GM21423 (cell line): ENCODE measurements at regions not wholly inside any gene's neighbourhood (a gene's known extent, or its start where the extent isn't known, plus 50 kb on each side); places are given as distances from the start of the nearest gene placed in this dataset.
"Not testable (repeated sequence)": the region's sequence is repeated elsewhere in the genome, so short reads cannot be mapped to it uniquely, and the experiment has no call there.

Experiments
- ATAC-seq: cut with Tn5 transposase; IDR thresholded peaks from one replicate; pipeline ENCODE4 v1.9.1; 2021; ENCODE audit warnings: mild to moderate bottlenecking, moderate library complexity; ENCODE audit not compliant: unreplicated experiment

DNA sequence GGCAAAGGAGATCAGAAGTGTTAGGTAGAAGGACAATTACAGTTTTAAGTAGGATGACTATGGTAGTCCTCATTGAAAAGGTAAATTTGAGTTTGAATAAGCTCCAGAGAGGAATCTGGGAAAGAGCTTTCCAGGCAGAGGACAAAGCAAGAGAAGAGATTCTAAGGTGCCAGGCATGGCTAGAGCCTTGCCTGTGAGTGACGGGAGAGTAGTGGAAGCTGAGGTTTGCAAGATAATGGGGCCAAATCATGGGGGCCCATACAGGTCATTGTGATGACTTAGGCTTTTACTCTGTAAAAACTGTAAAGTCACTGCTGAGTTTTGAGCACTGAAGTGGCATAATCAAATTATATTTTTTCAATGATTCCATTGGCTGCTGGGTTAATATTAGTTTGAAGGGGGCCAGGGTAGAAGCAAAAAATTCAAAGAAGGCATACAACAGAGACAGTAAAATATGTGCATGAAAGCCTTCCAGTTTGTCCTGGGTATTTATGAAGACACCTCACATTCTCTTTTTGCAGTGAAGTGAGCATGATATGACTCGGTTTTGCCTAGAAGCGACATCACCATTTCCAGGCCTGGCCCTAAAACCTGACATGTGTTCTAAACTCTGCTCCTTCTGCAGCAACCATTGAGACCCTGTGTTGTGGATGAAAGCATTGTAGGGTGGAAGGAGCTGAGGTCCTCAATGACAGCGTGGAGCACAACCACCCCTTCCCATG is 279.8 kb upstream of the TNC start:
- ATAC-seq, result no peak

- no peak for ATAC-seq
Observed at GRCh38 chr9:115398313-115398650, 280.3 kb upstream of the TNC start.

DNA sequence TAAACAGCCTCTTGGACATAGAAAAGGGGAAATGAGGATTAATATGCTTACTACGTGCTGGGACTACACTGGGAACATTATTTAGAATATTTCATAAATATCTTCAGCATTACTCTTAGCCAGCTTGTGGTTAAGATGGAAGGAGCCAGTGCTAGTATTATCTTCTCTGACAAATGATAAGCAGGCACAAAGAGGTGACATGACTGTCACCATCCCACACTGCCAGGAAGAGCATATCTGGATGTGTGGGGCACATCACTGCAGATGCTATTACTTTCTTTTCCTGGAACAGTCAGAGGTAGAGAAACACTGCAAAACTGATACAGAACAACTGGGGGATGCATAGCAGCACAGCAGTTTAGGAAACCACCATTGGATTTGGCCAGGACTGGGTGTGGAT is 281.0 kb upstream of the TNC start:
- ATAC-seq, result no peak

DNA sequence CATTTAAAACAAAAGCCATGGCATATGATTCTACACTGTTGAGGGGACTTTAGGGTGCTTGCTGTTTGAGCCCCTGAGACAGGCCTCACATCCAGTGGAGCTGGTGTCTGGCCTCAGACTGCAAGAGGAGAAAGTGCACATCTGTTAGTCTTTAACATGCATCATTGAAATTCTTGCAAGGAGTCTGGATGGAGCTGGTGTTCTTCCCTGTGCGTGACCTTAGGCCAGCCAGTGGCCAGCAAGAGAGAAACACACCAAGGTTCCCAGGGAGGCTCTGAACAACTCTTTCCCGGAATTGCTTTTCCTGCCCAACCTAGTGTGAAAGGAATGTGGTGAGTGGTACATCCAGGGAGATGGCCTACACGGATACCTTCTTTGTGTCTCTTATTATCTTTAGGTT is 282.8 kb upstream of the TNC start:
- ATAC-seq, result no peak

- no peak for ATAC-seq
Observed at GRCh38 chr9:115401756-115402327, 283.9 kb upstream of the TNC start.

- no peak for ATAC-seq
Observed at GRCh38 chr9:115403753-115404152, 285.8 kb upstream of the TNC start.

- ATAC-seq, result no peak
Observed at GRCh38 chr9:115404311-115404710, 286.4 kb upstream of the TNC start.

DNA sequence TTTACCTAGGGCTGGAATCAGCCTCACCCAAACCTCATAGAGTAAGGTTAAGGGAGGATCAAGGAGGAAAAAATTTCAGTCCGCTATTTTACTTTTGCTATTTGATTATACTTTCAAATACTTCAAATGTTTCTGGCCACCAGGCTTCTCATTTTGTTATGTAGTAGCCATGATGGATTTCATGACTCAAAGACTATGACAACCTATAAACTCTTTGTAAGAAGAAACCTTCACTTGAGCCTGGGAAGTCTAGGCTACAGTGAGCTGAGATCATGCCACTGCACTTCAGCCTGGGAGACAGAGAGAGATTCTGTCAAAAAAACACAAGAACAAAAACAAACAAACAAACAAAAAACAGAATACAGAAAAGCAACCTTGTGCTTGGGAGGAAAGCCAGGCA is 293.6 kb upstream of the TNC start:
- ATAC-seq, result no peak

- ATAC-seq, result no peak
Observed at GRCh38 chr9:115411993-115412452, 294.1 kb upstream of the TNC start.

DNA sequence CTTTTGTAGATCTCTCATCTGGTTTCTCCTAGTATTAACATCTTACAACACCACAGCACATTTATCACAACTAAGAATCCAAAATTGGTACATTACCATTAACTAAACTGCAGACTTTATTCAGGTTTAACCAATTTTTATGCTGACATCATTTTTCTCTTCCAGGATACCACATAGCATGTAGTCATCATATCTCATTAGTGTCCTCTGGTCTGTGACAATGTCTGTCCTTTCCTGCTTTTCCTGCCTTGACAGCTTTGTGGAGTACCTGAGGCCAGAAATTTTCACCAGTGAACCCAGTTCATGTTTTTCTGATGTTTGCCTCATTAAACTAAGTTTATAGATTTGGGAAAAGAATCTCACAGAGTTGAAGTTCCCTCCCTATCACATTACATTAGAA is 294.7 kb upstream of the TNC start:
- no peak for ATAC-seq

GRCh38 chr9:115413304-115413703 is 295.3 kb upstream of the TNC start:
- no peak for ATAC-seq

DNA sequence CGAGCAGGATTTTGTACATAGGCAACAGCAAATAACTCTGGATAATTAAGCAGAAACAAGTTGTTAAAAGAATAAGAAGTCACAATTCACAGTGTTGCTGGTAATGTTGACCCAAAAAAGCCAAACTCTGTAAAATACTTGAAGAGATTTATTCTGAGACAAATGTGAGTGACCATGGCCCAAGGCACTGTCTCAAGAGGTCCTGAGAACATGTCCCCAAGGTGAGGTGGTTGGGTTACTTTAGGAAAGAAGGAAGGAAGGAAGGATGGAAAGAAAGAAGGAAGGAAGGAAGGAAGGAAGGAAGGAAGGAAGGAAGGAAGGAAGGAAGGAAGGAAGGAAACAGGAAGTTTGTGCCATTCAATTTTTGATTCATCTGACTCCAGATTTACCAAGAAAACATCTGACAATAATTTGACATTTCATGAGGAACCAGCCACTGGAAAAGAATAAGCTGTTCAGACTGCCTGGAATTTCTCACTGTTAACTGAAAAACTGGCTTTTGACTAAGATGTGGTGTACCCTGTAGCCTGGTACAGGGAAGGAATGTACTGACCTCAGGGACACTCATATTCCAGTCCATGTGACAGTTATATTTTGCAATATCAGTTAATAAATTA is 295.9 kb upstream of the TNC start:
- ATAC-seq, result no peak

- no peak for ATAC-seq
Observed at GRCh38 chr9:115414561-115414960, 296.6 kb upstream of the TNC start.

GRCh38 chr9:115415450-115415849 is 297.5 kb upstream of the TNC start:
- ATAC-seq, result no peak

GRCh38 chr9:115416299-115416698 is 298.3 kb upstream of the TNC start:
- ATAC-seq, result peak; percentile 64

GRCh38 chr9:115418181-115418580 is 300.2 kb upstream of the TNC start:
- ATAC-seq, result not testable (repeated sequence)

GRCh38 chr9:115422932-115423440 is 305.0 kb upstream of the TNC start:
- no peak for ATAC-seq

DNA sequence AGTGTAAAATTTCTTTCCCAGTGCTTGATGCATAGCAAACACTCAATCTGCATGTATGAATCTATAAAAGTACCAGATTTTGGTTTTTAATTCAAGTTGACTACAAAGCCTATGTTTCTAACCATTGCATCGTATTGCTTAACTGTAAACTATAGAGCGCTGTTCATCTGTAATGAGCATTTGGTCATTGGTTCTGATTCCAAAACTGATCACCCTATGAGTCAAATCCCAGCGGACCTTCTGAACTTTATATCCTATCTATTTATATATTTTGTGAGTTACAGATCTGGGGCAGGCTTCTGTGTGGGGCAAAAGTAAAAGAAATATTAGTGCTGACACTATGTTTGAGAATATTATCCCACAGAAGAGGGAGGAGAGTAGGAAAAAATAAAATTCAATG is 305.7 kb upstream of the TNC start:
- ATAC-seq, result no peak

- ATAC-seq, result no peak
Observed at GRCh38 chr9:115425601-115426000, 307.6 kb upstream of the TNC start.

DNA sequence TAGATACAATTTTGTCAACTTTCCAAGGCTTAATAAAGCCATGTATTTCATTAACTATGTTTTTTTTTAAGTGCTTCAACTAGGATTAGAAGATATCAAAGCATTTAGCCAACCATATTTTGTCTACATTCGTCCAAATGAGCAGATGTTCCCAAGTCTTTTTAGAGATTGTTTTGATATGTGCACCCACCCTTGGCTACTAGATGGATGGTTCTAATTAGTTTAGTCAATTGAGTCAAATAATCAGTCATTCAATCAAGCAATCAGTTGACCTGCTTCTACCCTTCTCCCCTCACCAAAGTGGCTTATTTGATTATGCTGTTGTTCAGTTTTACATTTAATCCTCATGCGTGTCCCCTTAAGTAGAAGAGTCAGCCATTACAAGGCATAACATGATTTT is 319.5 kb upstream of the TNC start:
- ATAC-seq, result no peak

DNA sequence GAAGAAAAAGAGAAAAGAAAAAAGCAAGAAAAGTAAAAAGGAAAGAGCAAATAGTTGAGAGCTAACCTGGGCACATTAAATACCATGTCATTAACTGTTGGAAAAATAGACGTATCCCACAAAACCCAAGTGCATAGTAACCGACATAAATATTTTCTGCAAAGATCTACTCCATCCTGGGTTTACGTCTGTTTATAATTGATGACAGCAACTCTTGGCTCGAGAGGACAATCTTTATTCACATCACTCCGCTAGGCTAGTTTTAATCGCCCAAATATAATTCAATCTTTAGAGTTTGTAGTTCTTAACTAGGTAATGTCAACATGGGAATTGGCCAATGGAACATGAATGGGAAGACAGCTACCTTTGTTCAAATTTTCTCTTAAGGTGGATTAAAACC is 321.7 kb upstream of the TNC start:
- no peak for ATAC-seq

- ATAC-seq, result no peak
Observed at GRCh38 chr9:115442054-115442453, 324.1 kb upstream of the TNC start.
